Uterus (tissue), 3 donors: ENCODE measurements at regions not wholly inside any gene's neighbourhood (a gene's known extent, or its start where the extent isn't known, plus 50 kb on each side); places are given as distances from the start of the nearest gene placed in this dataset.
"Not testable (repeated sequence)": the region's sequence is repeated elsewhere in the genome, so short reads cannot be mapped to it uniquely, and the experiment has no call there.

ENCODE experiments used
- DNase-seq, 2 donors: peaks; one replicate each; pipeline ENCODE4 v3.0.0-alpha.2; 2019 to 2020
- H3K27ac ChIP-seq, 2 donors: fragments of 200-600 bp; sonication (generic); 1 replicate in 1 of 2; 2 replicates in 1 of 2; pipeline ENCODE4 v1.5.1; 2016 to 2018
- H3K27me3 ChIP-seq, 2 donors: fragments of 200-600 bp; sonication (generic); one replicate each; pipeline ENCODE4 v1.5.1; 2018 to 2019; ENCODE audit warnings: control low read depth in 1 of 2
- H3K36me3 ChIP-seq, 2 donors: fragments of 200-600 bp; sonication (generic); one replicate each; pipeline ENCODE4 v1.5.1; 2019; ENCODE audit warnings: control low read depth in 1 of 2
- H3K4me1 ChIP-seq, 2 donors: fragments of 200-600 bp; sonication (generic); one replicate each; pipeline ENCODE4 v1.5.1; 2018 to 2019; ENCODE audit warnings: control low read depth in 1 of 2
- H3K4me3 ChIP-seq, 2 donors: fragments of 200-600 bp; sonication (generic); 1 replicate in 1 of 2; 2 replicates in 1 of 2; pipeline ENCODE4 v1.5.1; 2018 to 2019; ENCODE audit warnings: mild to moderate bottlenecking in 1 of 2
- H3K9me3 ChIP-seq, 2 donors: fragments of 200-600 bp; sonication (generic); one replicate each; pipeline ENCODE4 v1.5.1; 2019; ENCODE audit warnings: control low read depth in 1 of 2
- CTCF ChIP-seq, 4 experiments: fragments of 200-600 bp in 2 of 4; fragments of 450-650 bp in 2 of 4; sonication (generic) in 2 of 4; IDR thresholded peaks; one replicate each; pipeline ENCODE4 v1.5.1; 2016 to 2019; ENCODE audit warnings: antibody characterized with exemption in 4 of 4, mild to moderate bottlenecking in 2 of 4, moderate library complexity in 1 of 4
- POLR2A ChIP-seq, 2 donors: fragments of 450-650 bp; IDR thresholded peaks; one replicate each; pipeline ENCODE4 v1.6.1; 2016; ENCODE audit warnings: antibody characterized with exemption in 2 of 2, mild to moderate bottlenecking in 1 of 2, moderate library complexity in 1 of 2
- intact Hi-C: fragments of 100-400 bp; cut with DNase I; formaldehyde crosslinking; loops from one replicate; pipeline ENCODE4 v1.15.1; 2023; ENCODE audit warnings: low total_unique reads
- donor health status: DM: yes; HTN: yes; CAD: no.

- no peaks in the 10 kb centered on the region for H3K27me3 ChIP-seq
- no peak overlapping the region for H3K4me3 ChIP-seq
- DNase-seq, result no peak
- intact Hi-C loops, result no loop called here
- H3K4me1 ChIP-seq, result no peaks in the 10 kb centered on the region
- H3K36me3 ChIP-seq, result no peaks in the 10 kb centered on the region
- H3K9me3 ChIP-seq, result no peaks in the 10 kb centered on the region
- H3K27ac ChIP-seq, result no peak overlapping the region
- TF ChIP-seq POLR2A (IDR thresholded peaks at IDR 0.05), result no peak
Observed at GRCh38 chr7:67493366-67493765, 496.7 kb downstream of the TYW1 start.

- no peaks in the 10 kb centered on the region for H3K4me1 ChIP-seq
- intact Hi-C loops, result no loop called here
- DNase-seq, result no peak
- H3K4me3 ChIP-seq, result no peak overlapping the region
- no peaks in the 10 kb centered on the region for H3K9me3 ChIP-seq
- no peaks in the 10 kb centered on the region for H3K27me3 ChIP-seq
- TF ChIP-seq CTCF (IDR thresholded peaks at IDR 0.05), result no peak
- TF ChIP-seq POLR2A (IDR thresholded peaks at IDR 0.05), result no peak
- H3K36me3 ChIP-seq, result no peaks in the 10 kb centered on the region
- H3K27ac ChIP-seq, result no peak overlapping the region
Observed at GRCh38 chr7:67496589-67496988, 500.0 kb downstream of the TYW1 start.

GRCh38 chr7:67497914-67498313 lies 501.3 kb downstream of the TYW1 start:
- intact Hi-C loops, H3K9me3 ChIP-seq, H3K27me3 ChIP-seq: not testable (repeated sequence)

GRCh38 chr7:67502929-67503328 lies 506.3 kb downstream of the TYW1 start:
- no peak overlapping the region for H3K27ac ChIP-seq
- H3K4me3 ChIP-seq, result no peak overlapping the region
- no peak for TF ChIP-seq CTCF (IDR thresholded peaks at IDR 0.05)
- TF ChIP-seq POLR2A (IDR thresholded peaks at IDR 0.05), result no peak
- H3K4me1 ChIP-seq, result no peaks in the 10 kb centered on the region
- H3K36me3 ChIP-seq, result no peaks in the 10 kb centered on the region
- no peak for DNase-seq
- no peaks in the 10 kb centered on the region for H3K27me3 ChIP-seq
- intact Hi-C loops, result no loop called here
- no peaks in the 10 kb centered on the region for H3K9me3 ChIP-seq

More at GRCh38 chr7:67497914-67498313, 501.3 kb downstream of the TYW1 start:
- H3K4me3 ChIP-seq, H3K27ac ChIP-seq, H3K36me3 ChIP-seq, H3K4me1 ChIP-seq, DNase-seq: not testable (repeated sequence)

- Histone ChIP-seq H3K27ac (no peak overlapping the region), H3K9me3 (no peaks in the 10 kb centered on the region), H3K4me1 (no peaks in the 10 kb centered on the region), H3K27me3 (no peaks in the 10 kb centered on the region), H3K4me3 (no peak overlapping the region), H3K36me3 (no peaks in the 10 kb centered on the region)
- no peak for DNase-seq
- intact Hi-C loops, result no loop called here
- TF ChIP-seq POLR2A (IDR thresholded peaks at IDR 0.05), result no peak
- no peak for TF ChIP-seq CTCF (IDR thresholded peaks at IDR 0.05)
Observed at GRCh38 chr7:67505449-67505848, 508.8 kb downstream of the TYW1 start.

GRCh38 chr7:67512481-67512880 lies 515.8 kb downstream of the TYW1 start:
- TF ChIP-seq CTCF (IDR thresholded peaks at IDR 0.05), result no peak
- no peak for TF ChIP-seq POLR2A (IDR thresholded peaks at IDR 0.05)
- Histone ChIP-seq H3K9me3 (no peaks in the 10 kb centered on the region), H3K4me1 (no peaks in the 10 kb centered on the region), H3K27me3 (no peaks in the 10 kb centered on the region), H3K27ac (no peak overlapping the region), H3K36me3 (no peaks in the 10 kb centered on the region), H3K4me3 (no peak overlapping the region)
- intact Hi-C loops, result no loop called here
- no peak for DNase-seq
